H1 (cell line): ENCODE measurements at regions not wholly inside any gene's neighbourhood (a gene's known extent, or its start where the extent isn't known, plus 50 kb on each side); places are given as distances from the start of the nearest gene placed in this dataset.

Experiments
- CTCF ChIA-PET: fragments of 300-600 bp; sonication (Branson Sonifier 250); formaldehyde crosslinking; loops from one replicate; lab custom pipeline; 2021; ENCODE audit not compliant: partially characterized antibody; lab: Charles Lee
- POLR2A ChIA-PET: fragments of 300-600 bp; sonication (Branson Sonifier 250); formaldehyde crosslinking; loops from one replicate; lab custom pipeline; 2021; ENCODE audit warnings: inconsistent platforms; ENCODE audit not compliant: partially characterized antibody; lab: Charles Lee
- DNase-seq, 2 experiments: peaks; one replicate each; pipeline versions ENCODE4 v3.0.0 to v3.0.0-alpha.2; 2010 to 2022; ENCODE audit warnings: low spot score in 2 of 2, low read depth in 1 of 2, mixed read lengths in 1 of 2
- FAIRE-seq: peaks from 2 replicates; lab custom pipeline; 2011; peaks lifted over from hg19 to GRCh38; lab: Jason Lieb, UNC
- H2AFZ ChIP-seq: 2 replicates; pipeline ENCODE4 v1.8.1; 2012; ENCODE audit warnings: low read length, inconsistent platforms
- H2AK5ac ChIP-seq: 2 replicates; pipeline ENCODE4 v1.6.1; 2013; ENCODE audit warnings: low read depth, low read length
- H2BK120ac ChIP-seq: replicated peaks from 2 replicates; pipeline ENCODE3; 2013; ENCODE audit warnings: low read depth, low read length, inconsistent platforms
- H2BK12ac ChIP-seq: 2 replicates; pipeline ENCODE4 v1.6.1; 2013; ENCODE audit warnings: low read depth, low read length
- H2BK15ac ChIP-seq: 2 replicates; pipeline ENCODE4 v1.6.1; 2013; ENCODE audit warnings: low read length
- H2BK20ac ChIP-seq: 2 replicates; pipeline ENCODE4 v1.6.1; 2013; ENCODE audit warnings: low read length
- H2BK5ac ChIP-seq: 2 replicates; pipeline ENCODE4 v1.6.1; 2013; ENCODE audit warnings: low read depth, low read length
- H3K14ac ChIP-seq: 2 replicates; pipeline ENCODE4 v1.6.1; 2013; ENCODE audit warnings: inconsistent platforms; ENCODE audit not compliant: insufficient read length
- H3K18ac ChIP-seq: 2 replicates; pipeline ENCODE4 v1.6.1; 2013; ENCODE audit warnings: low read length; ENCODE audit errors: extremely low read depth
- H3K23ac ChIP-seq: 2 replicates; pipeline ENCODE4 v1.6.1; 2013; ENCODE audit warnings: inconsistent platforms; ENCODE audit not compliant: insufficient read length
- H3K23me2 ChIP-seq: 2 replicates; pipeline ENCODE4 v1.6.1; 2013; ENCODE audit warnings: low read depth, low read length
- H3K27ac ChIP-seq: 2 replicates; pipeline ENCODE4 v1.6.1; 2011; ENCODE audit warnings: low read depth, low read length, inconsistent platforms
- H3K27me3 ChIP-seq, 4 experiments: replicated peaks in 1 of 4; 1 replicate in 1 of 4; 2 replicates in 3 of 4; pipeline versions ENCODE4 v1.6.1 to v1.8.1; 2011 to 2013; ENCODE audit warnings: low read length in 3 of 4, mild to moderate bottlenecking in 3 of 4, inconsistent platforms in 2 of 4, mixed read lengths in 2 of 4, moderate library complexity in 1 of 4; ENCODE audit not compliant: control insufficient read depth in 3 of 4, insufficient read depth in 3 of 4; ENCODE audit errors: extremely low read depth in 1 of 4
- H3K36me3 ChIP-seq, 4 experiments: 2 replicates each; pipeline versions ENCODE4 v1.6.1 to v1.8.1; 2011 to 2013; ENCODE audit warnings: mild to moderate bottlenecking in 4 of 4, low read length in 3 of 4, moderate library complexity in 2 of 4, control low read depth in 1 of 4, inconsistent platforms in 1 of 4; ENCODE audit not compliant: insufficient read depth in 4 of 4, control insufficient read depth in 2 of 4
- H3K4ac ChIP-seq: replicated peaks from 2 replicates; pipeline ENCODE3; 2013; ENCODE audit warnings: low read length, low read depth, mixed read lengths, inconsistent platforms; ENCODE audit not compliant: insufficient read length
- H3K4me1 ChIP-seq, 4 experiments: replicated peaks in 1 of 4; 1 replicate in 1 of 4; 2 replicates in 3 of 4; pipeline versions ENCODE4 v1.6.1 to v1.8.1; 2011 to 2013; ENCODE audit warnings: low read length in 3 of 4, inconsistent platforms in 2 of 4, mixed read lengths in 1 of 4; ENCODE audit not compliant: insufficient read depth in 4 of 4, control insufficient read depth in 3 of 4
- H3K4me2 ChIP-seq, 2 experiments: 2 replicates each; pipeline versions ENCODE4 v1.6.1 to v1.8.1; 2011 to 2013; ENCODE audit warnings: low read depth in 2 of 2, low read length in 2 of 2, control low read depth in 1 of 2, inconsistent platforms in 1 of 2, mild to moderate bottlenecking in 1 of 2; ENCODE audit not compliant: insufficient read depth in 1 of 2
- H3K4me3 ChIP-seq, 4 experiments: fragments of 200-600, 300-600 bp in 1 of 4; sonication (generic), shearing (Covaris generic), sonication (Bioruptor Twin) in 1 of 4; 2 replicates each; pipeline versions ENCODE4 v1.5.1 to v1.8.1; 2011 to 2016; ENCODE audit warnings: low read length in 4 of 4, low read depth in 3 of 4, control low read depth in 2 of 4, inconsistent platforms in 2 of 4, mild to moderate bottlenecking in 2 of 4, mixed read lengths in 1 of 4, moderate library complexity in 1 of 4; ENCODE audit not compliant: insufficient read depth in 2 of 4; ENCODE audit errors: extremely low read depth in 1 of 4
- H3K56ac ChIP-seq: replicated peaks from 2 replicates; pipeline ENCODE3; 2013; ENCODE audit warnings: low read depth, mild to moderate bottlenecking, mixed read lengths, low read length, inconsistent platforms; ENCODE audit not compliant: insufficient read length
- H3K79me1 ChIP-seq: 2 replicates; pipeline ENCODE4 v1.6.1; 2013; ENCODE audit warnings: low read depth, low read length, control low read depth
- H3K79me2 ChIP-seq, 2 experiments: 2 replicates each; pipeline versions ENCODE4 v1.6.1 to v1.8.1; 2012 to 2013; ENCODE audit warnings: low read length in 2 of 2, mild to moderate bottlenecking in 2 of 2, inconsistent platforms in 1 of 2; ENCODE audit not compliant: insufficient read depth in 2 of 2, control insufficient read depth in 1 of 2
- H3K9ac ChIP-seq, 4 experiments: replicated peaks in 1 of 4; 1 replicate in 1 of 4; 2 replicates in 3 of 4; pipeline versions ENCODE4 v1.6.1 to v1.8.1; 2011 to 2013; ENCODE audit warnings: low read depth in 3 of 4, low read length in 3 of 4, control low read depth in 2 of 4, mild to moderate bottlenecking in 2 of 4, moderate library complexity in 2 of 4, inconsistent platforms in 1 of 4; ENCODE audit errors: extremely low read depth in 1 of 4
- H3K9me3 ChIP-seq, 2 experiments: 2 replicates each; pipeline versions ENCODE4 v1.6.1 to v1.8.1; 2012 to 2013; ENCODE audit warnings: mild to moderate bottlenecking in 2 of 2, moderate library complexity in 2 of 2, control low read depth in 1 of 2, inconsistent platforms in 1 of 2, low read depth in 1 of 2, low read length in 1 of 2, mixed read lengths in 1 of 2; ENCODE audit not compliant: insufficient read depth in 2 of 2
- H4K20me1 ChIP-seq, 2 experiments: replicated peaks in 1 of 2; 2 replicates each; pipeline versions ENCODE3 to v1.8.1; 2011 to 2013; ENCODE audit warnings: inconsistent platforms in 2 of 2, low read length in 2 of 2, mild to moderate bottlenecking in 1 of 2; ENCODE audit not compliant: insufficient read depth in 2 of 2, control insufficient read depth in 1 of 2
- H4K5ac ChIP-seq: 2 replicates; pipeline ENCODE4 v1.6.1; 2013; ENCODE audit warnings: low read length, low read depth, mixed read lengths, inconsistent platforms; ENCODE audit not compliant: insufficient read length
- H4K8ac ChIP-seq: 2 replicates; pipeline ENCODE4 v1.8.0; 2013; ENCODE audit warnings: mild to moderate bottlenecking, moderate library complexity, low read length, inconsistent platforms; ENCODE audit not compliant: insufficient read depth; ENCODE audit errors: extremely low read depth
- H4K91ac ChIP-seq: replicated peaks from 2 replicates; pipeline ENCODE3; 2013; ENCODE audit warnings: low read length, mixed read lengths, inconsistent platforms; ENCODE audit not compliant: insufficient read length
- E2F6 ChIP-seq: IDR thresholded peaks from 2 replicates; pipeline ENCODE4 v1.6.1; 2012; ENCODE audit warnings: inconsistent platforms
- WGBS, 2 experiments: shearing (Covaris generic) in 1 of 2; methylation state at CpG; one replicate each; pipeline versions ENCODE4 v1.1.6 to v1.1.7; 2013 to 2015; ENCODE audit warnings: low lambda C conversion rate in 2 of 2, mixed read lengths in 2 of 2, inconsistent platforms in 1 of 2, low coverage in 1 of 2, missing lambda C conversion rate in 1 of 2; ENCODE audit not compliant: insufficient replicate concordance in 2 of 2, insufficient coverage in 1 of 2, insufficient read length in 1 of 2; ENCODE audit errors: extremely low coverage in 1 of 2, missing lambda C conversion rate in 1 of 2; 5-methylcytosine and 5-hydroxymethylcytosine counted together

- Histone ChIP-seq H3K9me3 (no peaks in the 10 kb centered on the region), H2BK12ac (no peak overlapping the region), H2AFZ (no peak overlapping the region), H3K14ac (no peak overlapping the region), H3K4me2 (no peak overlapping the region), H3K9ac (no peak overlapping the region), H3K18ac (no peak overlapping the region), H4K91ac (no peak overlapping the region), H3K27ac (no peak overlapping the region), H3K23me2 (no peaks in the 10 kb centered on the region; the same call in 1 of the 2 replicates), H3K4me3 (no peak overlapping the region), H2AK5ac (no peak overlapping the region), H3K79me1 (no peaks in the 10 kb centered on the region), H3K4ac (no peak overlapping the region), H4K5ac (no peak overlapping the region), H2BK20ac (no peak overlapping the region), H3K56ac (no peak overlapping the region), H3K4me1 (no peaks in the 10 kb centered on the region), H4K20me1 (no peaks in the 10 kb centered on the region), H3K36me3 (no peaks in the 10 kb centered on the region), H2BK5ac (no peak overlapping the region), H3K23ac (no peak overlapping the region), H3K27me3 (no peaks in the 10 kb centered on the region), H4K8ac (no peak overlapping the region), H2BK15ac (no peak overlapping the region), H3K79me2 (no peaks in the 10 kb centered on the region), H2BK120ac (no peak overlapping the region)
- TF ChIP-seq E2F6: no peak
- DNase-seq (no peak), FAIRE-seq (no peak)
- ChIA-PET POLR2A (no interaction called here), CTCF (interaction anchor here (0.8 to 1.3 kb wide), 3 partner anchors 9 to 118 kb away, joined by 3 to 4 read pairs (median 3); no protein-coding TSS in a partner anchor)
- WGBS, 2 experiments: 88% methylated on average over 8 of the region's 8 CpGs; no CpG with 5 or more reads in 1 of the 2 experiments
These were observed 136.7 kb upstream of the MOCS2 start for GRCh38 chr5:53246042-53246836.
